ENCODE measurements at regions not wholly inside any gene's neighbourhood (a gene's known extent, or its start where the extent isn't known, plus 50 kb on each side); places are given as distances from the start of the nearest gene placed in this dataset.

DNA sequence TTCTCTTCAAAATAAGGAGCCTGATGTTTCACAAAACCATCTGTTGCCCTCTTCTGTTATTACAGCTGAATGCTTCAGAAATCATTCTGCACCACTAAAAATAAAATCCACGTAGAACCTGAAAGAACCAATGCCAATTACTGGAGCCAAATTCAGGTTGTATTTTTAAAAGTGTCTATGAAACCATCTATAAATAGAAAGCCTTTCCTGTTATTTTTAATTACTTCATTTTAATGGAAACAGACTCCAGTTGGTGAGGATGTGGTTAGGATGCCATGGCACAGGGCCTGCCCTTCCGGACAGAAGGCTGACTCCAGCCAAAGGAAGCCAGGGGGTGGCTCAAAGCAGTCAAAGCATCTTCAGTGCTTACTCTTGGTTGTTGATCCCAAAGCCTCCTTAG is 119.8 kb downstream of the TENT4A start:
- no peak for TF ChIP-seq RAD21 (IDR thresholded peaks at IDR 0.05)
- TF ChIP-seq TAF1 (conservative IDR thresholded peaks at IDR 0.05): no peak
- no peak for TF ChIP-seq HNF4G (IDR thresholded peaks at IDR 0.05)
- no peak for DNase-seq (ENCODE audit: low spot score)
- 68% methylated on average over 2 of the region's 2 CpGs for WGBS
- Histone ChIP-seq H3K4me3 (ENCODE audit: low read depth in 1 of 3, low read length in 3 of 3) (no peak overlapping the region), H3K9me3 (ENCODE audit: control insufficient read depth in 4 of 4, low read length in 3 of 4) (no peaks in the 10 kb centered on the region), H3K27ac (ENCODE audit: low read depth in 1 of 2, low read length in 2 of 2) (no peak overlapping the region), H3K27me3 (ENCODE audit: control insufficient read depth in 4 of 4, insufficient read depth in 4 of 4, low read length in 3 of 4) (no peaks in the 10 kb centered on the region), H3K4me1 (ENCODE audit: control insufficient read depth in 4 of 4, insufficient read depth in 4 of 4, low read length in 3 of 4) (no peaks in the 10 kb centered on the region), H3K9ac (ENCODE audit: low read depth in 1 of 2, low read length in 2 of 2) (no peak overlapping the region), H3K36me3 (ENCODE audit: control insufficient read depth in 4 of 4, insufficient read depth in 3 of 4, low read depth in 1 of 4, low read length in 3 of 4) (no peaks in the 10 kb centered on the region)

DNA sequence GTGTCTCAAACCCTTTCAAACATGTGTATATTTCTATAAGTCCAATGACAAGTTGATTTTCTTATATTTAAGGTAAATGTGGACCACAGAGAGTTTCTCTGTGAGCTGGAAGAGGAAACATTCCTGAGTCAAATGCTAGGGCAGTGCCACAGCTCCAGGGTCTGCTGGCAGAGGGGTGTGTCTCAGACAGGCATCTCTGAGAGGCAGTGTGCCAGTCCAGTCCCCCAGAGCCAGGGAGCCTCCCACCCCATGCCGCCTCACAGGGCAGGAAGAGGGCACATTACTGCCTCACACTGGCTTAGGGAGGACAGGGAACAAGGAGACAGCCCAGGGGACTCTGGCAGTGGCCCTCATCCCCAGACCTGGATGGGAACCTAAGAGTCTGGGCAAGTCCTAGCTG is 120.2 kb downstream of the TENT4A start:
- WGBS: 97% methylated on average over 1 of the region's 1 CpG
- Histone ChIP-seq H3K9ac (ENCODE audit: low read depth in 1 of 2, low read length in 2 of 2) (no peak overlapping the region), H3K4me1 (ENCODE audit: control insufficient read depth in 4 of 4, insufficient read depth in 4 of 4, low read length in 3 of 4) (no peaks in the 10 kb centered on the region), H3K27me3 (ENCODE audit: control insufficient read depth in 4 of 4, insufficient read depth in 4 of 4, low read length in 3 of 4) (no peaks in the 10 kb centered on the region), H3K27ac (ENCODE audit: low read depth in 1 of 2, low read length in 2 of 2) (no peak overlapping the region), H3K4me3 (ENCODE audit: low read depth in 1 of 3, low read length in 3 of 3) (no peak overlapping the region), H3K36me3 (ENCODE audit: control insufficient read depth in 4 of 4, insufficient read depth in 3 of 4, low read depth in 1 of 4, low read length in 3 of 4) (no peaks in the 10 kb centered on the region), H3K9me3 (ENCODE audit: control insufficient read depth in 4 of 4, low read length in 3 of 4) (no peaks in the 10 kb centered on the region)
- no peak for DNase-seq (ENCODE audit: low spot score)
- no peak for TF ChIP-seq RAD21 (IDR thresholded peaks at IDR 0.05)
- TF ChIP-seq SP1 (IDR thresholded peaks at IDR 0.05): no peak
- no peak for TF ChIP-seq GABPA (IDR thresholded peaks at IDR 0.05 in 1 of 2, conservative IDR thresholded peaks at IDR 0.05 in 1 of 2)

DNA sequence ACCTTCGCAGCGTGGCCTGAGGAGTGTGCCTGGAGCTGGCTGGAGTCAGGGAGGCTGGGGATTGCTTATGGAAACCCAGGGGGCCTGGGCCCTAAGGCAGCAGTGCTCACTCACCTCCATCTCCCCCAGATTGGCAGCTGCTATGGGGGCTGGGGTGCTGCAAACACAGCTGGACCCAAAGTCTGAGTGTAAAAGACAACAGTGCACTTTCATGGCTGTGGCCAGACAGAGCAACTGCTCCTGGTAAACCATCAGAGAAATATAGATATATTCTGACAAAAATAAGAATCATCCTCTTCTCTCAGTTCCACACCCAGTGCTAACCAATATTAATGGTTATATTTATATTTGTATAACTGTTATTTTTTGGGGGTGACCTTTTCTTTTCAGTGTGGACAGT is 123.9 kb downstream of the TENT4A start:
- H3K4me3 ChIP-seq (ENCODE audit: low read depth in 1 of 3, low read length in 3 of 3): no peak overlapping the region
- no peaks in the 10 kb centered on the region for H3K36me3 ChIP-seq (ENCODE audit: control insufficient read depth in 4 of 4, insufficient read depth in 3 of 4, low read depth in 1 of 4, low read length in 3 of 4)
- no peak for DNase-seq (ENCODE audit: low spot score)
- H3K9ac ChIP-seq (ENCODE audit: low read depth in 1 of 2, low read length in 2 of 2): no peak overlapping the region
- WGBS: 44% methylated on average over 2 of the region's 2 CpGs
- H3K4me1 ChIP-seq (ENCODE audit: control insufficient read depth in 4 of 4, insufficient read depth in 4 of 4, low read length in 3 of 4): no peaks in the 10 kb centered on the region
- H3K27ac ChIP-seq (ENCODE audit: low read depth in 1 of 2, low read length in 2 of 2): no peak overlapping the region
- no peak for TF ChIP-seq SP1 (IDR thresholded peaks at IDR 0.05)
- TF ChIP-seq GABPA (IDR thresholded peaks at IDR 0.05 in 1 of 2, conservative IDR thresholded peaks at IDR 0.05 in 1 of 2): no peak
- no peak for TF ChIP-seq YY1 (IDR thresholded peaks at IDR 0.05)
- no peak for TF ChIP-seq RAD21 (IDR thresholded peaks at IDR 0.05)
- TF ChIP-seq, protein P1, sequence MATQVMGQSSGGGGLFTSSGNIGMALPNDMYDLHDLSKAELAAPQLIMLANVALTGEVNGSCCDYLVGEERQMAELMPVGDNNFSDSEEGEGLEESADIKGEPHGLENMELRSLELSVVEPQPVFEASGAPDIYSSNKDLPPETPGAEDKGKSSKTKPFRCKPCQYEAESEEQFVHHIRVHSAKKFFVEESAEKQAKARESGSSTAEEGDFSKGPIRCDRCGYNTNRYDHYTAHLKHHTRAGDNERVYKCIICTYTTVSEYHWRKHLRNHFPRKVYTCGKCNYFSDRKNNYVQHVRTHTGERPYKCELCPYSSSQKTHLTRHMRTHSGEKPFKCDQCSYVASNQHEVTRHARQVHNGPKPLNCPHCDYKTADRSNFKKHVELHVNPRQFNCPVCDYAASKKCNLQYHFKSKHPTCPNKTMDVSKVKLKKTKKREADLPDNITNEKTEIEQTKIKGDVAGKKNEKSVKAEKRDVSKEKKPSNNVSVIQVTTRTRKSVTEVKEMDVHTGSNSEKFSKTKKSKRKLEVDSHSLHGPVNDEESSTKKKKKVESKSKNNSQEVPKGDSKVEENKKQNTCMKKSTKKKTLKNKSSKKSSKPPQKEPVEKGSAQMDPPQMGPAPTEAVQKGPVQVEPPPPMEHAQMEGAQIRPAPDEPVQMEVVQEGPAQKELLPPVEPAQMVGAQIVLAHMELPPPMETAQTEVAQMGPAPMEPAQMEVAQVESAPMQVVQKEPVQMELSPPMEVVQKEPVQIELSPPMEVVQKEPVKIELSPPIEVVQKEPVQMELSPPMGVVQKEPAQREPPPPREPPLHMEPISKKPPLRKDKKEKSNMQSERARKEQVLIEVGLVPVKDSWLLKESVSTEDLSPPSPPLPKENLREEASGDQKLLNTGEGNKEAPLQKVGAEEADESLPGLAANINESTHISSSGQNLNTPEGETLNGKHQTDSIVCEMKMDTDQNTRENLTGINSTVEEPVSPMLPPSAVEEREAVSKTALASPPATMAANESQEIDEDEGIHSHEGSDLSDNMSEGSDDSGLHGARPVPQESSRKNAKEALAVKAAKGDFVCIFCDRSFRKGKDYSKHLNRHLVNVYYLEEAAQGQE (IDR thresholded peaks at IDR 0.05): no peak
- no peak for TF ChIP-seq HNF4A (conservative IDR thresholded peaks at IDR 0.05)
- TF ChIP-seq, protein P2, sequence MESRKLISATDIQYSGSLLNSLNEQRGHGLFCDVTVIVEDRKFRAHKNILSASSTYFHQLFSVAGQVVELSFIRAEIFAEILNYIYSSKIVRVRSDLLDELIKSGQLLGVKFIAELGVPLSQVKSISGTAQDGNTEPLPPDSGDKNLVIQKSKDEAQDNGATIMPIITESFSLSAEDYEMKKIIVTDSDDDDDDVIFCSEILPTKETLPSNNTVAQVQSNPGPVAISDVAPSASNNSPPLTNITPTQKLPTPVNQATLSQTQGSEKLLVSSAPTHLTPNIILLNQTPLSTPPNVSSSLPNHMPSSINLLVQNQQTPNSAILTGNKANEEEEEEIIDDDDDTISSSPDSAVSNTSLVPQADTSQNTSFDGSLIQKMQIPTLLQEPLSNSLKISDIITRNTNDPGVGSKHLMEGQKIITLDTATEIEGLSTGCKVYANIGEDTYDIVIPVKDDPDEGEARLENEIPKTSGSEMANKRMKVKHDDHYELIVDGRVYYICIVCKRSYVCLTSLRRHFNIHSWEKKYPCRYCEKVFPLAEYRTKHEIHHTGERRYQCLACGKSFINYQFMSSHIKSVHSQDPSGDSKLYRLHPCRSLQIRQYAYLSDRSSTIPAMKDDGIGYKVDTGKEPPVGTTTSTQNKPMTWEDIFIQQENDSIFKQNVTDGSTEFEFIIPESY (IDR thresholded peaks at IDR 0.05): no peak
- no peak for TF ChIP-seq RXRA (IDR thresholded peaks at IDR 0.05)
- TF ChIP-seq, protein P3, sequence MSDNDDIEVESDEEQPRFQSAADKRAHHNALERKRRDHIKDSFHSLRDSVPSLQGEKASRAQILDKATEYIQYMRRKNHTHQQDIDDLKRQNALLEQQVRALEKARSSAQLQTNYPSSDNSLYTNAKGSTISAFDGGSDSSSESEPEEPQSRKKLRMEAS (IDR thresholded peaks at IDR 0.05): no peak
- TF ChIP-seq, protein P4, sequence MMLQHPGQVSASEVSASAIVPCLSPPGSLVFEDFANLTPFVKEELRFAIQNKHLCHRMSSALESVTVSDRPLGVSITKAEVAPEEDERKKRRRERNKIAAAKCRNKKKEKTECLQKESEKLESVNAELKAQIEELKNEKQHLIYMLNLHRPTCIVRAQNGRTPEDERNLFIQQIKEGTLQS (IDR thresholded peaks at IDR 0.05): no peak
- no peak for TF ChIP-seq FOXA2 (IDR thresholded peaks at IDR 0.05)
- H3K27me3 ChIP-seq (ENCODE audit: control insufficient read depth in 4 of 4, insufficient read depth in 4 of 4, low read length in 3 of 4): no peaks in the 10 kb centered on the region
- H3K9me3 ChIP-seq (ENCODE audit: control insufficient read depth in 4 of 4, low read length in 3 of 4): no peaks in the 10 kb centered on the region

Measured in liver (tissue), 7 donors.